MM.1S (cell line): ENCODE measurements at regions not wholly inside any gene's neighbourhood (a gene's known extent, or its start where the extent isn't known, plus 50 kb on each side); places are given as distances from the start of the nearest gene placed in this dataset.
"Not testable (repeated sequence)": the region's sequence is repeated elsewhere in the genome, so short reads cannot be mapped to it uniquely, and the experiment has no call there.

ENCODE experiments used
- EZH2 ChIP-seq: fragments of 300-600 bp; sonication (generic); optimal IDR thresholded peaks from 2 replicates; pipeline ENCODE3; 2017; ENCODE audit warnings: low read depth, mild to moderate bottlenecking, antibody characterized with exemption, low read length, mixed read lengths
- EZH2phosphoT487 ChIP-seq: fragments of 300-600 bp; sonication (generic); IDR thresholded peaks from 2 replicates; pipeline ENCODE4 v1.6.1; 2018; ENCODE audit warnings: antibody characterized with exemption, low read length
- TF ChIP-seq, protein P1 (sequence below): fragments of 300-600 bp; sonication (generic); IDR thresholded peaks from 2 replicates; pipeline ENCODE4 v1.5.1; 2016; ENCODE audit warnings: antibody characterized with exemption, low read length, mixed read lengths

DNA sequence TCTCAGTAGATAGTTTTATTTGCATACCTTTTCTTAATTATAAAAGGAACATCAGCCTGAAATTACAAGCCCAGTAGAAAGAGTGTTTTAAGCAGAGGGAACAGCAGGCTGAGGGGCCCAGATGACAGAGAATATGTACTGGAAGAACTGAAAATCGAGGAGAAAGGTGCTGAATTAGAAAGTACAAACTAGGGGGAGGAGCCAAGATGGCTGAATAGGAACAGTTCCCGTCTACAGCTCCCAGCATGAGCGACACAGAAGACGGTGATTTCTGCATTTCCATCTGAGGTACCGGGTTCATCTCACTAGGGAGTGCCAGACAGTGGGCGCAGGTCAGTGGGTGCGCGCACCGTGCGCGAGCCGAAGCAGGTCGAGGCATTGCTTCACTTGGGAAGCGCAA lies 64.1 kb upstream of the OR5P2 start:
- TF ChIP-seq, protein P1, sequence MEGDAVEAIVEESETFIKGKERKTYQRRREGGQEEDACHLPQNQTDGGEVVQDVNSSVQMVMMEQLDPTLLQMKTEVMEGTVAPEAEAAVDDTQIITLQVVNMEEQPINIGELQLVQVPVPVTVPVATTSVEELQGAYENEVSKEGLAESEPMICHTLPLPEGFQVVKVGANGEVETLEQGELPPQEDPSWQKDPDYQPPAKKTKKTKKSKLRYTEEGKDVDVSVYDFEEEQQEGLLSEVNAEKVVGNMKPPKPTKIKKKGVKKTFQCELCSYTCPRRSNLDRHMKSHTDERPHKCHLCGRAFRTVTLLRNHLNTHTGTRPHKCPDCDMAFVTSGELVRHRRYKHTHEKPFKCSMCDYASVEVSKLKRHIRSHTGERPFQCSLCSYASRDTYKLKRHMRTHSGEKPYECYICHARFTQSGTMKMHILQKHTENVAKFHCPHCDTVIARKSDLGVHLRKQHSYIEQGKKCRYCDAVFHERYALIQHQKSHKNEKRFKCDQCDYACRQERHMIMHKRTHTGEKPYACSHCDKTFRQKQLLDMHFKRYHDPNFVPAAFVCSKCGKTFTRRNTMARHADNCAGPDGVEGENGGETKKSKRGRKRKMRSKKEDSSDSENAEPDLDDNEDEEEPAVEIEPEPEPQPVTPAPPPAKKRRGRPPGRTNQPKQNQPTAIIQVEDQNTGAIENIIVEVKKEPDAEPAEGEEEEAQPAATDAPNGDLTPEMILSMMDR, result not testable (repeated sequence)
- TF ChIP-seq EZH2, EZH2phosphoT487: not testable (repeated sequence)
